ENCODE measurements at regions not wholly inside any gene's neighbourhood (a gene's known extent, or its start where the extent isn't known, plus 50 kb on each side); places are given as distances from the start of the nearest gene placed in this dataset.

- H3K36me3 ChIP-seq (ENCODE audit: insufficient read depth, low read length) = no peaks in the 10 kb centered on the region
- no peaks in the 10 kb centered on the region for H3K4me1 ChIP-seq (ENCODE audit: insufficient read depth, low read length)
Observed at GRCh38 chr17:71522383-71522782, 598.4 kb upstream of the SOX9 start.

GRCh38 chr17:71527311-71527710, 593.5 kb upstream of the SOX9 start:
- no peak overlapping the region for H3K9ac ChIP-seq (ENCODE audit: low read depth, low read length)
- H3K4me1 ChIP-seq (ENCODE audit: insufficient read depth, low read length) = no peaks in the 10 kb centered on the region
- H3K9me3 ChIP-seq (ENCODE audit: control insufficient read depth, insufficient read depth, low read length) = no peaks in the 10 kb centered on the region

More at GRCh38 chr17:71522383-71522782, 598.4 kb upstream of the SOX9 start:
- H3K9me3 ChIP-seq (ENCODE audit: control insufficient read depth, insufficient read depth, low read length) = no peaks in the 10 kb centered on the region
- H3K9ac ChIP-seq (ENCODE audit: low read depth, low read length) = no peak overlapping the region

GRCh38 chr17:71528210-71528609, 592.6 kb upstream of the SOX9 start:
- Histone ChIP-seq H3K9ac (ENCODE audit: low read depth, low read length) (no peak overlapping the region), H3K36me3 (ENCODE audit: insufficient read depth, low read length) (no peaks in the 10 kb centered on the region), H3K4me1 (ENCODE audit: insufficient read depth, low read length) (no peaks in the 10 kb centered on the region), H3K9me3 (ENCODE audit: control insufficient read depth, insufficient read depth, low read length) (no peaks in the 10 kb centered on the region)

More at GRCh38 chr17:71527311-71527710, 593.5 kb upstream of the SOX9 start:
- H3K36me3 ChIP-seq (ENCODE audit: insufficient read depth, low read length) = no peaks in the 10 kb centered on the region

GRCh38 chr17:71530248-71530647, 590.6 kb upstream of the SOX9 start:
- Histone ChIP-seq H3K36me3 (ENCODE audit: insufficient read depth, low read length) (no peaks in the 10 kb centered on the region), H3K4me1 (ENCODE audit: insufficient read depth, low read length) (no peaks in the 10 kb centered on the region), H3K9me3 (ENCODE audit: control insufficient read depth, insufficient read depth, low read length) (no peaks in the 10 kb centered on the region), H3K9ac (ENCODE audit: low read depth, low read length) (no peak overlapping the region)

GRCh38 chr17:71535321-71535720, 585.5 kb upstream of the SOX9 start:
- Histone ChIP-seq H3K9me3 (ENCODE audit: control insufficient read depth, insufficient read depth, low read length) (no peaks in the 10 kb centered on the region), H3K4me1 (ENCODE audit: insufficient read depth, low read length) (peaks cover 5% of the 10 kb centered on the region; the same call in 1 of the 2 replicates), H3K36me3 (ENCODE audit: insufficient read depth, low read length) (no peaks in the 10 kb centered on the region), H3K9ac (ENCODE audit: low read depth, low read length) (no peak overlapping the region)

- 0 out of 2 replicates have a peak, but pooled peaks cover 4% of the 10 kb centered on the region for H3K4me1 ChIP-seq (ENCODE audit: insufficient read depth, low read length)
- H3K9ac ChIP-seq (ENCODE audit: low read depth, low read length) = no peak overlapping the region
- H3K9me3 ChIP-seq (ENCODE audit: control insufficient read depth, insufficient read depth, low read length) = no peaks in the 10 kb centered on the region
- no peaks in the 10 kb centered on the region for H3K36me3 ChIP-seq (ENCODE audit: insufficient read depth, low read length)
Observed at GRCh38 chr17:71546419-71546818, 574.4 kb upstream of the SOX9 start.

GRCh38 chr17:71547904-71548303, 572.9 kb upstream of the SOX9 start:
- H3K9me3 ChIP-seq (ENCODE audit: control insufficient read depth, insufficient read depth, low read length) = no peaks in the 10 kb centered on the region
- H3K36me3 ChIP-seq (ENCODE audit: insufficient read depth, low read length) = no peaks in the 10 kb centered on the region
- H3K9ac ChIP-seq (ENCODE audit: low read depth, low read length) = no peak overlapping the region
- H3K4me1 ChIP-seq (ENCODE audit: insufficient read depth, low read length) = 0 out of 2 replicates have a peak, but pooled peaks cover 4% of the 10 kb centered on the region

- H3K9ac ChIP-seq (ENCODE audit: low read depth, low read length) = no peak overlapping the region
- no peaks in the 10 kb centered on the region for H3K36me3 ChIP-seq (ENCODE audit: insufficient read depth, low read length)
- H3K9me3 ChIP-seq (ENCODE audit: control insufficient read depth, insufficient read depth, low read length) = no peaks in the 10 kb centered on the region
- H3K4me1 ChIP-seq (ENCODE audit: insufficient read depth, low read length) = 0 out of 2 replicates have a peak, but pooled peaks cover 4% of the 10 kb centered on the region
Observed at GRCh38 chr17:71548540-71549190, 572.2 kb upstream of the SOX9 start.

GRCh38 chr17:71550675-71551074, 570.1 kb upstream of the SOX9 start:
- H3K36me3 ChIP-seq (ENCODE audit: insufficient read depth, low read length) = no peaks in the 10 kb centered on the region
- 0 out of 2 replicates have a peak, but pooled peaks cover 4% of the 10 kb centered on the region for H3K4me1 ChIP-seq (ENCODE audit: insufficient read depth, low read length)
- H3K9me3 ChIP-seq (ENCODE audit: control insufficient read depth, insufficient read depth, low read length) = no peaks in the 10 kb centered on the region
- no peak overlapping the region for H3K9ac ChIP-seq (ENCODE audit: low read depth, low read length)

GRCh38 chr17:71553381-71553780, 567.4 kb upstream of the SOX9 start:
- no peaks in the 10 kb centered on the region for H3K9me3 ChIP-seq (ENCODE audit: control insufficient read depth, insufficient read depth, low read length)
- H3K9ac ChIP-seq (ENCODE audit: low read depth, low read length) = no peak overlapping the region
- H3K36me3 ChIP-seq (ENCODE audit: insufficient read depth, low read length) = no peaks in the 10 kb centered on the region
- 0 out of 2 replicates have a peak, but pooled peaks cover 4% of the 10 kb centered on the region for H3K4me1 ChIP-seq (ENCODE audit: insufficient read depth, low read length)

GRCh38 chr17:71558901-71559300, 561.9 kb upstream of the SOX9 start:
- H3K36me3 ChIP-seq (ENCODE audit: insufficient read depth, low read length) = no peaks in the 10 kb centered on the region
- no peaks in the 10 kb centered on the region for H3K4me1 ChIP-seq (ENCODE audit: insufficient read depth, low read length)
- H3K9me3 ChIP-seq (ENCODE audit: control insufficient read depth, insufficient read depth, low read length) = no peaks in the 10 kb centered on the region
- H3K9ac ChIP-seq (ENCODE audit: low read depth, low read length) = no peak overlapping the region

GRCh38 chr17:71572343-71572742, 548.5 kb upstream of the SOX9 start:
- Histone ChIP-seq H3K4me1 (ENCODE audit: insufficient read depth, low read length) (0 out of 2 replicates have a peak, but pooled peaks cover 2% of the 10 kb centered on the region), H3K36me3 (ENCODE audit: insufficient read depth, low read length) (no peaks in the 10 kb centered on the region), H3K9ac (ENCODE audit: low read depth, low read length) (no peak overlapping the region), H3K9me3 (ENCODE audit: control insufficient read depth, insufficient read depth, low read length) (no peaks in the 10 kb centered on the region)

GRCh38 chr17:71578446-71578845, 542.4 kb upstream of the SOX9 start:
- Histone ChIP-seq H3K36me3 (ENCODE audit: insufficient read depth, low read length) (no peaks in the 10 kb centered on the region), H3K9me3 (ENCODE audit: control insufficient read depth, insufficient read depth, low read length) (peaks cover 7% of the 10 kb centered on the region), H3K9ac (ENCODE audit: low read depth, low read length) (no peak overlapping the region), H3K4me1 (ENCODE audit: insufficient read depth, low read length) (0 out of 2 replicates have a peak, but pooled peaks cover 2% of the 10 kb centered on the region)

GRCh38 chr17:71580220-71580619, 540.6 kb upstream of the SOX9 start:
- Histone ChIP-seq H3K9me3 (ENCODE audit: control insufficient read depth, insufficient read depth, low read length) (peaks cover 7% of the 10 kb centered on the region), H3K4me1 (ENCODE audit: insufficient read depth, low read length) (0 out of 2 replicates have a peak, but pooled peaks cover 2% of the 10 kb centered on the region), H3K36me3 (ENCODE audit: insufficient read depth, low read length) (no peaks in the 10 kb centered on the region), H3K9ac (ENCODE audit: low read depth, low read length) (no peak overlapping the region)

GRCh38 chr17:71585540-71585939, 535.3 kb upstream of the SOX9 start:
- Histone ChIP-seq H3K36me3 (ENCODE audit: insufficient read depth, low read length) (no peaks in the 10 kb centered on the region), H3K9ac (ENCODE audit: low read depth, low read length) (no peak overlapping the region), H3K9me3 (ENCODE audit: control insufficient read depth, insufficient read depth, low read length) (0 out of 2 replicates have a peak, but pooled peaks cover 3% of the 10 kb centered on the region), H3K4me1 (ENCODE audit: insufficient read depth, low read length) (no peaks in the 10 kb centered on the region; the same call in 1 of the 2 replicates)

Measured in ES-I3 (cell line).